ENCODE measurements at regions not wholly inside any gene's neighbourhood (a gene's known extent, or its start where the extent isn't known, plus 50 kb on each side); places are given as distances from the start of the nearest gene placed in this dataset.

GRCh38 chr13:108049211-108049610 lies 166.1 kb downstream of the LIG4 start:
- no peak for TF ChIP-seq CTCF (IDR thresholded peaks at IDR 0.05)
- TF ChIP-seq POLR2A (IDR thresholded peaks at IDR 0.05) = no peak
- TF ChIP-seq POLR2AphosphoS5 (IDR thresholded peaks at IDR 0.05) = no peak

All from breast epithelium (tissue), 3 donors.